Keratinocyte (primary cell): ENCODE measurements at regions not wholly inside any gene's neighbourhood (a gene's known extent, or its start where the extent isn't known, plus 50 kb on each side); places are given as distances from the start of the nearest gene placed in this dataset.

Experiments
- DNase-seq: peaks from one replicate; pipeline ENCODE4 v3.0.0-alpha.2; 2011; ENCODE audit warnings: low read depth, missing footprints, low spot score
- FAIRE-seq: peaks from 2 replicates; lab custom pipeline; 2011; peaks lifted over from hg19 to GRCh38; lab: Jason Lieb, UNC
- H2AFZ ChIP-seq: 2 replicates; pipeline ENCODE4 v1.6.0; 2012; ENCODE audit warnings: low read length, control low read depth, inconsistent platforms; ENCODE audit not compliant: control insufficient read depth
- H3K27ac ChIP-seq: 2 replicates; pipeline ENCODE4 v1.5.1; 2011; ENCODE audit warnings: low read length; ENCODE audit not compliant: control insufficient read depth, insufficient read depth
- H3K27me3 ChIP-seq: 3 replicates; pipeline ENCODE4 v1.6.0; 2011; ENCODE audit warnings: low read length; ENCODE audit not compliant: control insufficient read depth, insufficient read depth; ENCODE audit errors: extremely low read depth
- H3K36me3 ChIP-seq, 2 experiments: 2 replicates in 1 of 2; 3 replicates in 1 of 2; pipeline ENCODE4 v1.5.1; 2011; ENCODE audit warnings: low read length in 2 of 2, mild to moderate bottlenecking in 1 of 2; ENCODE audit not compliant: control insufficient read depth in 2 of 2, insufficient read depth in 2 of 2; ENCODE audit errors: extremely low read depth in 1 of 2
- H3K4me1 ChIP-seq: 3 replicates; pipeline ENCODE4 v1.5.1; 2011; ENCODE audit warnings: low read length; ENCODE audit not compliant: control insufficient read depth, insufficient read depth; ENCODE audit errors: extremely low read depth
- H3K4me2 ChIP-seq: 3 replicates; pipeline ENCODE4 v1.6.0; 2011; ENCODE audit warnings: low read depth, low read length; ENCODE audit not compliant: control insufficient read depth, insufficient read depth; ENCODE audit errors: extremely low read depth
- H3K4me3 ChIP-seq, 3 experiments: fragments of 200-600 bp in 1 of 3; sonication (generic) in 1 of 3; 2 replicates in 2 of 3; 3 replicates in 1 of 3; pipeline ENCODE4 v1.5.1; 2011 to 2016; ENCODE audit warnings: low read length in 3 of 3, mild to moderate bottlenecking in 3 of 3, control low read depth in 2 of 3, inconsistent platforms in 1 of 3, low read depth in 1 of 3, mixed read lengths in 1 of 3, mixed run types in 1 of 3, moderate library complexity in 1 of 3; ENCODE audit not compliant: control insufficient read depth in 2 of 3, insufficient read depth in 2 of 3; ENCODE audit errors: extremely low read depth in 1 of 3
- H3K79me2 ChIP-seq: 2 replicates; pipeline ENCODE4 v1.6.0; 2012; ENCODE audit warnings: low read length; ENCODE audit not compliant: control insufficient read depth, insufficient read depth
- H3K9ac ChIP-seq: 3 replicates; pipeline ENCODE4 v1.6.0; 2011; ENCODE audit warnings: low read length; ENCODE audit not compliant: control insufficient read depth, insufficient read depth; ENCODE audit errors: extremely low read depth
- H3K9me1 ChIP-seq: 3 replicates; pipeline ENCODE4 v1.6.0; 2011; ENCODE audit warnings: low read length; ENCODE audit not compliant: control insufficient read depth, insufficient read depth; ENCODE audit errors: extremely low read depth
- H3K9me3 ChIP-seq: 2 replicates; pipeline ENCODE4 v1.5.1; 2012; ENCODE audit warnings: low read depth, low read length; ENCODE audit not compliant: control insufficient read depth
- H4K20me1 ChIP-seq: 3 replicates; pipeline ENCODE4 v1.6.0; 2011; ENCODE audit warnings: low read length; ENCODE audit not compliant: control insufficient read depth, insufficient read depth; ENCODE audit errors: extremely low read depth
- EZH2 ChIP-seq: IDR thresholded peaks from one replicate; pipeline ENCODE4 v1.6.1; 2012; ENCODE audit warnings: inconsistent platforms, mild to moderate bottlenecking, low read length, moderate library complexity
- dilution Hi-C: fragments of 300-500 bp; cut with MboI; formaldehyde crosslinking; loops from one replicate; pipeline ENCODE4 v1.7.0; 2020; ENCODE audit warnings: low sequenced_read_pairs; ENCODE audit not compliant: extremely low pct_ligation_motif_present
- TF ChIP-seq, protein P1 (sequence below), 3 experiments: IDR thresholded peaks in 1 of 3; conservative IDR thresholded peaks in 1 of 3; optimal IDR thresholded peaks in 1 of 3; 2 replicates in 2 of 3; 3 replicates in 1 of 3; pipeline versions ENCODE3 to v1.5.1; 2011; ENCODE audit warnings: low read length in 3 of 3, mild to moderate bottlenecking in 3 of 3, moderate library complexity in 2 of 3, control low read depth in 1 of 3, inconsistent platforms in 1 of 3; ENCODE audit not compliant: insufficient read depth in 2 of 3; ENCODE audit errors: extremely low read depth in 1 of 3

DNA sequence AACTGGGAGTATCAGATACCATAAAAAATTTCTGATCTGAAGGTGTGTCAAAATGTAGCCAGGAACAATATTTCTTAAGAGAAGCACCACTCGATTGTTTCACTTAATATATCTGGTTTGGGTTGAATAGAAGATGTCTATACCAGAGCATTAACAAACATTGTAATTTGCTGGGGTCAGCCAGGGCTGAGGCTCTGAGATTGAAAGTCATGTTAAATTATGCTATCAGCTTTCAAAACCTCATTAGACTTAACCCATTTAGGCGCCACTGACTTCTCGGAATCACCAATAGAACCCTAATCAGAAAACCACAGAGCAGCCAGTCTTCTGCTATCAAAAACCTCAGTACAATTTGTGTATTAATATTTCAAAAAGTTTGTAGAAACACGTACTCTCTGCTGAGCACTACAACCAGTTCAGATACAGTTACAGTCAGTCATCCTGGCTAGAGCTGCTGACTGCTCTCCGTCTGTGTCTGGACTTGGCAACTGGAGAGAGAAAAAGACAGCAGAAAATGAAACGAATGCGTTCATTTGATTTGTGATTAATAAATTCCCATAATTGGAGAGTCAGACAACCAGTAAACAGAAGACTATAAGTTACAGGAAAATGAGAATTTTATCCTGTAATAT, 848.6 kb upstream of the PABPC4L start:
- Histone ChIP-seq H3K4me3 (no peak overlapping the region), H3K4me1 (no peaks in the 10 kb centered on the region), H3K36me3 (no peaks in the 10 kb centered on the region), H3K9me1 (no peaks in the 10 kb centered on the region), H3K9me3 (no peaks in the 10 kb centered on the region), H3K27me3 (no peaks in the 10 kb centered on the region), H3K4me2 (no peak overlapping the region), H3K79me2 (no peaks in the 10 kb centered on the region), H2AFZ (no peak overlapping the region), H4K20me1 (no peaks in the 10 kb centered on the region), H3K9ac (no peak overlapping the region), H3K27ac (no peak overlapping the region)
- no peak for FAIRE-seq
- no peak for DNase-seq
- dilution Hi-C loops: no loop called here
- TF ChIP-seq EZH2: no peak
- TF ChIP-seq, protein P1, sequence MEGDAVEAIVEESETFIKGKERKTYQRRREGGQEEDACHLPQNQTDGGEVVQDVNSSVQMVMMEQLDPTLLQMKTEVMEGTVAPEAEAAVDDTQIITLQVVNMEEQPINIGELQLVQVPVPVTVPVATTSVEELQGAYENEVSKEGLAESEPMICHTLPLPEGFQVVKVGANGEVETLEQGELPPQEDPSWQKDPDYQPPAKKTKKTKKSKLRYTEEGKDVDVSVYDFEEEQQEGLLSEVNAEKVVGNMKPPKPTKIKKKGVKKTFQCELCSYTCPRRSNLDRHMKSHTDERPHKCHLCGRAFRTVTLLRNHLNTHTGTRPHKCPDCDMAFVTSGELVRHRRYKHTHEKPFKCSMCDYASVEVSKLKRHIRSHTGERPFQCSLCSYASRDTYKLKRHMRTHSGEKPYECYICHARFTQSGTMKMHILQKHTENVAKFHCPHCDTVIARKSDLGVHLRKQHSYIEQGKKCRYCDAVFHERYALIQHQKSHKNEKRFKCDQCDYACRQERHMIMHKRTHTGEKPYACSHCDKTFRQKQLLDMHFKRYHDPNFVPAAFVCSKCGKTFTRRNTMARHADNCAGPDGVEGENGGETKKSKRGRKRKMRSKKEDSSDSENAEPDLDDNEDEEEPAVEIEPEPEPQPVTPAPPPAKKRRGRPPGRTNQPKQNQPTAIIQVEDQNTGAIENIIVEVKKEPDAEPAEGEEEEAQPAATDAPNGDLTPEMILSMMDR (optimal IDR thresholded peaks at IDR 0.05 in 1 of 3, IDR thresholded peaks at IDR 0.05 in 1 of 3, conservative IDR thresholded peaks at IDR 0.05 in 1 of 3; ENCODE audit: extremely low read depth in 1 of 3, insufficient read depth in 2 of 3, low read length in 3 of 3): no peak

DNA sequence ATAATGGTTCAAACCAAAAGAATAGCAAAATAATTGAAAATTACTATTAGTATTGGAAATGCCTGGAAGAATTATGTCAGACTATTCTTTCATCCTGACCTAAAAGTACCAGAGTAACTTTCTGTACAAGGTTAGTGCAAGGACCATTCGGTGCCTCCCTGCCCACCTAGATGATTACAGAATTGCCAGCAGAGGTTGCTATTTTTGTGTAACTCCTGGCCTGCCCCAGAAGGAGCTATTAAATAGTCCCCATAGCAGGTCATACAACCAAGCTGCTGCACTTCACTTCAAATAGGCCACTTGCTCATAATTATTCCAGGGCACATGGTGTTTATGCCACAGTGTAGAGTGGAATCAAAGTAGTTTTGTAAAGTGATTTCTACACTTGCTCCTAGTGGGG, 831.1 kb upstream of the PABPC4L start:
- Histone ChIP-seq H3K27ac (no peak overlapping the region), H3K9me1 (no peaks in the 10 kb centered on the region), H4K20me1 (no peaks in the 10 kb centered on the region), H3K9me3 (no peaks in the 10 kb centered on the region), H3K4me2 (no peak overlapping the region), H3K4me3 (no peak overlapping the region), H3K79me2 (no peaks in the 10 kb centered on the region), H3K27me3 (no peaks in the 10 kb centered on the region), H3K36me3 (no peaks in the 10 kb centered on the region), H2AFZ (no peak overlapping the region), H3K4me1 (no peaks in the 10 kb centered on the region), H3K9ac (no peak overlapping the region)
- dilution Hi-C loops: no loop called here
- DNase-seq (no peak), FAIRE-seq (no peak)
- TF ChIP-seq, protein P1 (optimal IDR thresholded peaks at IDR 0.05 in 1 of 3, IDR thresholded peaks at IDR 0.05 in 1 of 3, conservative IDR thresholded peaks at IDR 0.05 in 1 of 3; ENCODE audit: extremely low read depth in 1 of 3, insufficient read depth in 2 of 3, low read length in 3 of 3): no peak
- no peak for TF ChIP-seq EZH2
